Stimulated activated CD4-positive, alpha-beta T cell treated with anti-CD3 and anti-CD28 coated beads, TNF-alpha, amount 100 ng/mL, for 48 hours (primary cell): ENCODE measurements at regions not wholly inside any gene's neighbourhood (a gene's known extent, or its start where the extent isn't known, plus 50 kb on each side); places are given as distances from the start of the nearest gene placed in this dataset.
"Not testable (repeated sequence)": the region's sequence is repeated elsewhere in the genome, so short reads cannot be mapped to it uniquely, and the experiment has no call there.

Experiments
- DNase-seq, 3 donors: peaks; one replicate each; pipeline ENCODE4 v3.0.0-alpha.2; 2020; ENCODE audit warnings: low read depth in 3 of 3

DNA sequence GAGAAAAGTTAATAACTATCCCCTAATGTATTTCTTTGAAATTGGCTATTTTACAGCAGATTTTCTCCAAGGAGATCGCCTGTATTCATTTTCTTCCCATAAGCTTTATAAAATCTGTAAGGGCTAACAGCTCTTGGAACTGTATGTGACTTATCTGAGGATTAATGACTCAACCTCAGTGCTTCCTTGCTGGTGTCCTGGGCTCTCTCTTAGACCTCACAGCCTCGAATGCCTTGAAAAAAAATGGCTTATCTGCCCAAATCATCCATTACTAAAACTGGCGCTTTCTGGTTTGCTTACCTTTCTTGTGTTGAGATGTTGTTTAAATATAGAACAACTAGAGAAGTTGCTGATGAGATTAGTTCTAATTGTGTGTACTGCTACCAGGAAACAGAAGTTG, 713.6 kb downstream of the SLC4A3 start:
- no peak for DNase-seq

DNA sequence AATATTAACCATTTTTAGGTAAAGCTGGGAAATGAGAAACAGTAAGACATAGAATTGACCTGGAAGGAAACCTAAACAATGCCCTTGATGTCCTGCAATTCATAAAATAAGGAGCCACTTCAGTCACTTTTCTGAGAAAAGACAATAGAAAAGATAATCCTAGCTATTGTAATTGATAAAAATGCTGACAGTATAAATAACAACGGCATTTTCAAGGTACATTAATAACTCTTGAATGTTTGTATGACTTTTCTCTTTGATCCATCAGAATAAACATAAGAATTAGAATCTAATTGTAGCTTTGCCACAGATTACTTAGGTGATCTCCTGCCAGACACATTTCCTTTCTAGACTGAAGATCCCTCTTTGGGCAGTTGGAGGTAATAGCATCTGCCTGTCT, 719.5 kb downstream of the SLC4A3 start:
- no peak for DNase-seq

GRCh38 chr2:220347626-220348025, 720.2 kb downstream of the SLC4A3 start:
- no peak for DNase-seq

DNA sequence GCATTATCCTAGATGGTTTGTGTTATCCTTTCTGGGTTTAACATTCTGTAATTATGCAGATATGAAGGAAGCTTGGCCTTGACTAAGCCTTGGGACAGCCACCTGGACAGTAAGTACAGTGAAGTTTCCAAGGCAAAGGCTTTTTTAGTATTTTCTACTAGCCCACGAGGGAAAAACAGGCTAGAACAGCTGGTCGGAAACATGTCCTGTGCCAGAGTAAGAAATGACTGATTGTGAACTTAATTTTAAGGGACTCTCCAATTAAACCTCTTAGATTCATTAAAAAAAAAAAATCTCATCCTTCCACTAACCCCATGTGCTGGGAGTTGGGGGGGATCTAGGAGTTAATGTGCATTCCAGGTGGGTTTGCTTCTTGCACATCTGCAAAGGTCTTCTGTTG, 720.8 kb downstream of the SLC4A3 start:
- no peak for DNase-seq

- no peak for DNase-seq
Observed at GRCh38 chr2:220353897-220354296, 726.5 kb downstream of the SLC4A3 start.

GRCh38 chr2:220356076-220356475, 728.6 kb downstream of the SLC4A3 start:
- DNase-seq, result no peak

- DNase-seq, result no peak
Observed at GRCh38 chr2:220365023-220365422, 737.6 kb downstream of the SLC4A3 start.

DNA sequence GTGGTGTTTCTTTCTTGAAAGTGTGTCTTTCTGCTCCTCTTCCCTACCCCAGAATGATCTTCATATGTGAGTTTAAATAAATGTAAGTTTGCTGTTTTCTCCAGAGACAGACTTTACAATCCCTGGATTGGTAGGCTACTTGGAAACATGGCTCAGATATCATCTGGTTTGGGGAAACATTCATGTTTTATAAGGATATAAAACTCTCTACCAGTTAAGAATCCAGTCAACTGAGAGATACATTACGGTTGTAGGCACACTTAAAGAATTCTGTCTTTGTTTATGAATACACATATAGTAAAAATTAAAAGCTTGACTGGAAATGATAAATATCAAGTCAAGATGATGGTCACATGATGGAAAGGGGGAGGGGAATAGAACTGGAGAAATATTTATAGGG, 739.3 kb downstream of the SLC4A3 start:
- DNase-seq, result no peak

GRCh38 chr2:220370764-220371163, 743.3 kb downstream of the SLC4A3 start:
- DNase-seq, result no peak

GRCh38 chr2:220371211-220371610, 743.8 kb downstream of the SLC4A3 start:
- DNase-seq, result no peak

DNA sequence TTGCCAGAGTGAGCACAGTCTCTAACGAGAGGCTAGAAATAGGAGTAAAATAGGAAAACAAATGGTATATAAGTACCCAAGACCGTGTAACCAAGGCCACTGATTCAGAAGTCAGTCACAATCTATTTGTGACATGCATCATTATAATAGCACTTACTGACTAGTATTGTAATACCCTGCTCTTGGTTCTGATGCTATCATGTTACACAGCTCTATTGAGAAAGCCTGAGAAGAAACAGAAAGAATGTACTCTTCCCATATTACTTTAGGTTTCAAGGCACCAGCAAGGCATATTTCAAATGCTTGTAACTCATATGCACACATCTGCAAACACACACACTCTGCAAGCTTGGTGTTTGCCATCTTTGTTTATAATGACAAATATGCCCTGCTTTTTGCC, 746.4 kb downstream of the SLC4A3 start:
- DNase-seq, result no peak

DNA sequence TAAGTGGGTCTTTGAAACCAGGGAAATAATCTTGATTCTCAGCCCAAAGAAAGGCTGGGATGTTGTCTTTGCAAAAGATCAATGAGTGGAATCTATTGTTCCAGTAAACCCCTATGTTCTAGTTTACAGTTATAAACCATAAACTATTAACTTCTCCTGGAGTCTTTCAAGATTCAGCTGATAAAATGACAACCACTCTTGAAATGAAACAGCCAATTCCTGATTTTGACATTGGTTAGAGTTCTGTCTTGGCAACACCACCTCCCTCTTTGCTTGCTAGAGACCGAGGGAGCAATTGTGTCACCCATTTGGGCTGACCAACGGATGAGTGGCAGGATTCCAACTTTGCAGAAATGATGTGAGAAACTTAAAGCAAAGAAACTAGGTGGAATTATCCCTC, 746.9 kb downstream of the SLC4A3 start:
- DNase-seq, result no peak

DNA sequence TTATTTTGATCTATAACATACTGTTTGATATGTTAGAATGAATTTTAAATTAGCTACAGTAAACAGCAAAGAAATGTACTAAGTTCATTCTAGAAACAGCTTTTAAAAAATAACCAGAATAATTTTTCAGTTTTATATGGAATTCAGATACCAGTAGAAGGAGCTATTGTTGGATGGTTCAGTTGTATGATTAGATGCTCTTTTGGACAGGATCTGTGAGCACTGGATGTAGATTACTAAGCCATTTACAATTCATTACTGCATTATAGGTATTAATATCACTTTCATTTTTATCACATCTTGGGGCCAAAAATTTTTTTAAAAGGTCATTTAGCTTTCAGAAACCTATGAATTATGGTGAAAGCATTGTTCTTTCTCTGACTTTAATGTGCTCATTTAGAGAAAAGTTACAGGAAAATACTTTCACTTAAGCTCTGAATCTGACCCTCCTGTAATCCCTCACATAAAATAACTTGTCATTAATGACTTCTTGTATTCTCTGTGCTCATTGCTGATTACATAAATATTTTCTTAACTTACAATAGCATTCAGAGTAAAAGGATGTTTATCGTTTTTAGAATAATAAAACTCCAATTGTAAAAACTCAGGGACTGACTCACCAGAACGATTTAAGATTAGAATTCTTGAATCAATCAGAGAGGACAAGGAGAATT, 750.2 kb downstream of the SLC4A3 start:
- no peak for DNase-seq

DNA sequence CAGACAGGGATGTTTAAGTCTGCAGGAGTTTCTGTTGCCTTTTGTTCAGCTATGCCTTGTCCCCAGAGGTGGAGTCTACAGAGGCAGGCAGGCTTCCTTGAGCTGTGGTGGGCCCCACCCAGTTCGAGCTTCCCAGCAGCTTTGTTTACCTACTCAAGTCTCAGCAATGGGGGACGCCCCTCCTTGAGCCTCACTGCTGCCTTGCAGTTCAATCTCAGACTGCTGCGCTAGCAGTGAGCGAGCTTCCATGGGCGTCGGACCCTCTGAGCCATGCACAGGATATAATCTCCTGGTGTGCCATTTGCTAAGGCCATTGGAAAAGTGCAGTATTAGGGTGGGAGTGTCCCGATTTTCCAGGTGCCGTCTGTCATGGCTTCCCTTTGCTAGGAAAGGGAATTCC, 760.3 kb downstream of the SLC4A3 start:
- DNase-seq, result not testable (repeated sequence)

- no peak for DNase-seq
Observed at GRCh38 chr2:220393711-220394110, 766.3 kb downstream of the SLC4A3 start.

DNA sequence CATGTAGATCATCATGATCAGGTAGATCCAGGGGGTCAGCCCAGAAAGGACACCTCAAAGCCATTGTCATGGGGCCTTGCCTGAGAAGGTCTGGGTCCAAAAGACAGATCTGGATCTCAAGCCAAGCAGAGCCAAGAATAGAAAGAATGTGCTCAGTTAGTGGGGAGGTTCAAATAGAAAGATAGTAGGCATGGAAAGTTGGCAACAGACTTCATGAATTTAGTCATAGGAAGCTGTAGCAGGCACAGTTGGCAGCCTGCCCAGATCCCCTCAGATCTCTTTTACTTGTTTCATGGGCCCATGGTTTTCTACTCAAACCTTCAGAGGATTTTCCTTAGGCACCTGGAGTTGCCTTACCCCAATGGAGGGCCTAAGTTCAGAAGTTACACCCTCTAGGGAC, 767.0 kb downstream of the SLC4A3 start:
- no peak for DNase-seq

- DNase-seq, result no peak
Observed at GRCh38 chr2:220396287-220396686, 768.9 kb downstream of the SLC4A3 start.

DNA sequence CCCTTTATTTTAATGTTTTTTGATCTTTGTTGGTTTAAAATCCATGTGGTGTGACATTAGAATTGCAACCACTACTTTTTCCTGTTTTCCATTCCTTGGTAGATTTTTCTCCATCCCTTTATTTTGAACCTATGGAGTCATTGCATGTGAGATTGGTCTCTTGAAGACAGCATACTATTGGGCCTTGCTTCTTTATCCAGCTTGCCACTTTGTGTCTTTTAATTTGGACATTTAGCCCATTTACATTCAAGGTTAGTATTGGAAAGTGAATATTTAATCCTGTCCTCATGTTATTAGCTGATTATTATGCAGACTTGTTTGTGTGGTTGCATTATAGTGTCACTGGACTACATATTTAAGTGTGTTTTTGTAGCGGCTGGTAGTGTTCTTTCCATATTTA, 782.9 kb downstream of the SLC4A3 start:
- DNase-seq, result no peak

- DNase-seq, result no peak
Observed at GRCh38 chr2:220417503-220417902, 790.1 kb downstream of the SLC4A3 start.

GRCh38 chr2:220419647-220420046, 792.2 kb downstream of the SLC4A3 start:
- DNase-seq, result no peak

GRCh38 chr2:220420820-220421219, 793.4 kb downstream of the SLC4A3 start:
- no peak for DNase-seq

GRCh38 chr2:220422676-220423075, 795.2 kb downstream of the SLC4A3 start:
- no peak for DNase-seq

GRCh38 chr2:220424561-220424960, 797.1 kb downstream of the SLC4A3 start:
- DNase-seq, result no peak

GRCh38 chr2:220432645-220433044, 805.2 kb downstream of the SLC4A3 start:
- DNase-seq, result no peak
